ENCODE measurements at regions not wholly inside any gene's neighbourhood (a gene's known extent, or its start where the extent isn't known, plus 50 kb on each side); places are given as distances from the start of the nearest gene placed in this dataset.

DNA sequence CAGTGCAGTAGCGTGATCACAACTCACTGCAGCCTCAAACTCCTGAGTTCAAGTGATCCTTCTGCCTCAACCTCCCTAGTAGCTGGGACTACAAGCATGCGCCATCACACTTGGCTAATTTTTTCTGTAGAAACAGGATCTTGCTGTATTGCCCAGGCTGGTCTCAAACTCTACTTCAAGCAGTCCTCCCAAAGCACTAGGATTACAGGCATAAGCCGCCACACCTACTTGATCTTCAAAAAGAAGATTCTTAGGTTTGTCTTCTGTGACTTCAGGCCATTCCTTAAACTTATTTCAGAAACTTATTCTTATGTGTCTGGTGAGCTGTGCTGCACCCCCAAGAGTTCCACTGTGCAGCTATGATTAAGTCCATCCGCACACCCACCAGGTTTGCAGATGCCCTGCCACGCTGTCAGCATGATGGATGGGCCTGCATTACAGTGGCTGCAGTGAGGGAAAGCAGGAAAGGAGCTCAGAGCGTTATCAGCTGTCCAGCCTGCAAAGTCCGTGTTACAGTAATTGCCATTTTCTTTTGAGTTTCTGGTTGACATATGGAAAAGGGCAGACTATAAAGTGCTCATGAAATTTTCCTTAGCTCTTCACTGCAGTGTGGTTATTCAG lies 146.6 kb downstream of the AASDH start:
- no peaks in the 10 kb centered on the region for H3K27me3 ChIP-seq (ENCODE audit: insufficient read depth, low read length)
- H3K79me2 ChIP-seq (ENCODE audit: insufficient read depth, low read length) = no peaks in the 10 kb centered on the region
- no peaks in the 10 kb centered on the region for H4K20me1 ChIP-seq (ENCODE audit: insufficient read depth)
- no peaks in the 10 kb centered on the region for H3K4me1 ChIP-seq (ENCODE audit: control insufficient read depth in 1 of 2, insufficient read depth in 2 of 2, low read length in 2 of 2)
- DNase-seq (ENCODE audit: low read depth, low spot score) (no peak), ATAC-seq (no peak)
- H3K9ac ChIP-seq (ENCODE audit: low read length) = no peak overlapping the region
- no peak overlapping the region for H2AFZ ChIP-seq (ENCODE audit: low read depth, low read length, poor library complexity, severe bottlenecking)
- ChIA-PET CTCF (no interaction called here), RAD21 (ENCODE audit: low non-redundant PET in 1 of 2, low total read pairs in 2 of 2, uncharacterized antibody in 2 of 2, unreplicated experiment in 2 of 2) (no interaction called here), POLR2A (no interaction called here)
- H3K36me3 ChIP-seq (ENCODE audit: control insufficient read depth in 1 of 2, insufficient read depth in 2 of 2, low read length in 2 of 2) = no peaks in the 10 kb centered on the region
- no peak for TF ChIP-seq SP1 (IDR thresholded peaks at IDR 0.05; ENCODE audit: low read depth)
- no peak for TF ChIP-seq TCF7L2 (IDR thresholded peaks at IDR 0.05; ENCODE audit: borderline replicate concordance, extremely low read depth, insufficient read depth, insufficient read length)
- no peak for TF ChIP-seq ELF1 (IDR thresholded peaks at IDR 0.05; ENCODE audit: borderline replicate concordance, low read depth)
- TF ChIP-seq SIN3A (IDR thresholded peaks at IDR 0.05; ENCODE audit: low read depth) = no peak
- no peak for TF ChIP-seq YY1 (IDR thresholded peaks at IDR 0.05; ENCODE audit: extremely low read depth, insufficient replicate concordance, low read depth, low read length)
- TF ChIP-seq CEBPB (IDR thresholded peaks at IDR 0.05; ENCODE audit: low read depth) = no peak
- no peak for TF ChIP-seq EZH2 (IDR thresholded peaks at IDR 0.05)
- TF ChIP-seq, protein P1, sequence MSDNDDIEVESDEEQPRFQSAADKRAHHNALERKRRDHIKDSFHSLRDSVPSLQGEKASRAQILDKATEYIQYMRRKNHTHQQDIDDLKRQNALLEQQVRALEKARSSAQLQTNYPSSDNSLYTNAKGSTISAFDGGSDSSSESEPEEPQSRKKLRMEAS (IDR thresholded peaks at IDR 0.05) = no peak
- TF ChIP-seq RAD21 (IDR thresholded peaks at IDR 0.05; ENCODE audit: low read depth) = no peak
- TF ChIP-seq POLR2AphosphoS5 (IDR thresholded peaks at IDR 0.05; ENCODE audit: low read depth, low read length) = no peak
- TF ChIP-seq, protein P2, sequence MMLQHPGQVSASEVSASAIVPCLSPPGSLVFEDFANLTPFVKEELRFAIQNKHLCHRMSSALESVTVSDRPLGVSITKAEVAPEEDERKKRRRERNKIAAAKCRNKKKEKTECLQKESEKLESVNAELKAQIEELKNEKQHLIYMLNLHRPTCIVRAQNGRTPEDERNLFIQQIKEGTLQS (IDR thresholded peaks at IDR 0.05) = no peak
- TF ChIP-seq JUND (IDR thresholded peaks at IDR 0.05) = no peak
- TF ChIP-seq, protein P3, sequence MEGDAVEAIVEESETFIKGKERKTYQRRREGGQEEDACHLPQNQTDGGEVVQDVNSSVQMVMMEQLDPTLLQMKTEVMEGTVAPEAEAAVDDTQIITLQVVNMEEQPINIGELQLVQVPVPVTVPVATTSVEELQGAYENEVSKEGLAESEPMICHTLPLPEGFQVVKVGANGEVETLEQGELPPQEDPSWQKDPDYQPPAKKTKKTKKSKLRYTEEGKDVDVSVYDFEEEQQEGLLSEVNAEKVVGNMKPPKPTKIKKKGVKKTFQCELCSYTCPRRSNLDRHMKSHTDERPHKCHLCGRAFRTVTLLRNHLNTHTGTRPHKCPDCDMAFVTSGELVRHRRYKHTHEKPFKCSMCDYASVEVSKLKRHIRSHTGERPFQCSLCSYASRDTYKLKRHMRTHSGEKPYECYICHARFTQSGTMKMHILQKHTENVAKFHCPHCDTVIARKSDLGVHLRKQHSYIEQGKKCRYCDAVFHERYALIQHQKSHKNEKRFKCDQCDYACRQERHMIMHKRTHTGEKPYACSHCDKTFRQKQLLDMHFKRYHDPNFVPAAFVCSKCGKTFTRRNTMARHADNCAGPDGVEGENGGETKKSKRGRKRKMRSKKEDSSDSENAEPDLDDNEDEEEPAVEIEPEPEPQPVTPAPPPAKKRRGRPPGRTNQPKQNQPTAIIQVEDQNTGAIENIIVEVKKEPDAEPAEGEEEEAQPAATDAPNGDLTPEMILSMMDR (IDR thresholded peaks at IDR 0.05 in 2 of 3, conservative IDR thresholded peaks at IDR 0.05 in 1 of 3; ENCODE audit: borderline replicate concordance in 1 of 3, insufficient read depth in 1 of 3, low read depth in 2 of 3, low read length in 2 of 3) = no peak
- no peak for TF ChIP-seq FOSL1 (IDR thresholded peaks at IDR 0.05; ENCODE audit: low read depth)
- no peak for TF ChIP-seq ZFX (IDR thresholded peaks at IDR 0.05)
- no peak for TF ChIP-seq EZH2phosphoT487 (IDR thresholded peaks at IDR 0.05; ENCODE audit: borderline replicate concordance)
- H3K4me2 ChIP-seq (ENCODE audit: low read length) = no peak overlapping the region
- no peak overlapping the region for H3K4me3 ChIP-seq (replicated peaks in 1 of 2; ENCODE audit: low read depth in 1 of 2, low read length in 2 of 2)
- intact Hi-C loops (cut with micrococcal nuclease) = no loop called here
- H3K27ac ChIP-seq (ENCODE audit: low read depth, low read length) = no peak overlapping the region
- BruUV-seq (replicated peaks) = no TSS peak
- no peaks in the 10 kb centered on the region for H3K9me3 ChIP-seq (ENCODE audit: control insufficient read depth in 1 of 2, insufficient read depth in 1 of 2, low read depth in 1 of 2, low read length in 2 of 2)
- no peaks in the 10 kb centered on the region for H3K9me2 ChIP-seq (ENCODE audit: insufficient read depth)

Data from HCT116 (cell line).